ENCODE measurements at regions not wholly inside any gene's neighbourhood (a gene's known extent, or its start where the extent isn't known, plus 50 kb on each side); places are given as distances from the start of the nearest gene placed in this dataset.

GRCh38 chr1:82542766-82543165 lies 742.0 kb downstream of the ADGRL2 start:
- TF ChIP-seq, protein P1, sequence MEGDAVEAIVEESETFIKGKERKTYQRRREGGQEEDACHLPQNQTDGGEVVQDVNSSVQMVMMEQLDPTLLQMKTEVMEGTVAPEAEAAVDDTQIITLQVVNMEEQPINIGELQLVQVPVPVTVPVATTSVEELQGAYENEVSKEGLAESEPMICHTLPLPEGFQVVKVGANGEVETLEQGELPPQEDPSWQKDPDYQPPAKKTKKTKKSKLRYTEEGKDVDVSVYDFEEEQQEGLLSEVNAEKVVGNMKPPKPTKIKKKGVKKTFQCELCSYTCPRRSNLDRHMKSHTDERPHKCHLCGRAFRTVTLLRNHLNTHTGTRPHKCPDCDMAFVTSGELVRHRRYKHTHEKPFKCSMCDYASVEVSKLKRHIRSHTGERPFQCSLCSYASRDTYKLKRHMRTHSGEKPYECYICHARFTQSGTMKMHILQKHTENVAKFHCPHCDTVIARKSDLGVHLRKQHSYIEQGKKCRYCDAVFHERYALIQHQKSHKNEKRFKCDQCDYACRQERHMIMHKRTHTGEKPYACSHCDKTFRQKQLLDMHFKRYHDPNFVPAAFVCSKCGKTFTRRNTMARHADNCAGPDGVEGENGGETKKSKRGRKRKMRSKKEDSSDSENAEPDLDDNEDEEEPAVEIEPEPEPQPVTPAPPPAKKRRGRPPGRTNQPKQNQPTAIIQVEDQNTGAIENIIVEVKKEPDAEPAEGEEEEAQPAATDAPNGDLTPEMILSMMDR (conservative IDR thresholded peaks at IDR 0.05), result no peak
- TF ChIP-seq ZFX (IDR thresholded peaks at IDR 0.05), result no peak
- H3K27ac ChIP-seq, result no peak overlapping the region

- H3K27ac ChIP-seq, result no peak overlapping the region
- TF ChIP-seq ZFX (IDR thresholded peaks at IDR 0.05), result no peak
- TF ChIP-seq, protein P1 (conservative IDR thresholded peaks at IDR 0.05), result no peak
Measured at GRCh38 chr1:82542141-82542540, 741.4 kb downstream of the ADGRL2 start.

DNA sequence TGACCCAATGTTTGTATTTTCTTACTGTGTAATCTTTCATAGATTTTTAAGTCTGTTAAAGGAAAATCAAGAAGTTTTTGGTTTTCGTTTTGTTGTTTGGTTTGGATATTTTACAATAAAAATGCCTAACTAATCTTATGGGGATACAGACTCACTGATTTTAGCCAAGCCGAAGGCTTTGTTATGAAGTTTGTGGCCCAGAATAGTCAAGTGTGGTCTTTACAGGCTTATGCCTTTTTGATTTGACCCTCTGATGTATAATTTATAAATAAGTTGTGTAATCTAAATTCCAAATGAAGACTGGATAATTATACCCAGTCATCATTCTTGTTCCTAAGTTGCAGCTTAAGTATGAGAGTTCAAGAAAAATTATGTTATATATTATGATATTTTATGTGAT lies 739.3 kb downstream of the ADGRL2 start:
- TF ChIP-seq ZFX (IDR thresholded peaks at IDR 0.05), result no peak
- TF ChIP-seq, protein P1 (conservative IDR thresholded peaks at IDR 0.05), result no peak
- H3K27ac ChIP-seq, result no peak overlapping the region

DNA sequence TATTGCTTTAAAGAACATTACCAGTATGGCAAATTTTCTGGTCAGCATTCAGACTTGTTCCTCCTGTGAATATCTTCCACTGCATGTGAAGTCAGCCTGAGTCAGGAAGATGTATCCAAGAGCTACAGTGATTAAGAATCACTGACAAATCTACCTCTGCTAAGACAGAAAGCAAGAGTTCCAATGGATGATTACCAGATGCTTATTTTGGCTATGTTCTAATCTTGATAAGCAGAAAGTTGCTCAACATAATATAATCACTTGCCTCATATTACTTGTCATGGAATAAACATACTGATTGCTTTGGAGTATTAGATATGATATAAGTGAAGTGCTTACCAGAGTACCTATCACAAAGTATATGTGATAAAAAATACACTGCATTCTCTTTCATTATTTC lies 738.1 kb downstream of the ADGRL2 start:
- no peak overlapping the region for H3K27ac ChIP-seq
- TF ChIP-seq, protein P1 (conservative IDR thresholded peaks at IDR 0.05), result no peak
- TF ChIP-seq ZFX (IDR thresholded peaks at IDR 0.05), result no peak

GRCh38 chr1:82534996-82535395 lies 734.3 kb downstream of the ADGRL2 start:
- no peak overlapping the region for H3K27ac ChIP-seq
- no peak for TF ChIP-seq ZFX (IDR thresholded peaks at IDR 0.05)
- TF ChIP-seq, protein P1 (conservative IDR thresholded peaks at IDR 0.05), result no peak

- H3K27ac ChIP-seq, result no peak overlapping the region
- TF ChIP-seq, protein P1 (conservative IDR thresholded peaks at IDR 0.05), result no peak
- TF ChIP-seq ZFX (IDR thresholded peaks at IDR 0.05), result no peak
Measured at GRCh38 chr1:82525378-82525777, 724.6 kb downstream of the ADGRL2 start.

DNA sequence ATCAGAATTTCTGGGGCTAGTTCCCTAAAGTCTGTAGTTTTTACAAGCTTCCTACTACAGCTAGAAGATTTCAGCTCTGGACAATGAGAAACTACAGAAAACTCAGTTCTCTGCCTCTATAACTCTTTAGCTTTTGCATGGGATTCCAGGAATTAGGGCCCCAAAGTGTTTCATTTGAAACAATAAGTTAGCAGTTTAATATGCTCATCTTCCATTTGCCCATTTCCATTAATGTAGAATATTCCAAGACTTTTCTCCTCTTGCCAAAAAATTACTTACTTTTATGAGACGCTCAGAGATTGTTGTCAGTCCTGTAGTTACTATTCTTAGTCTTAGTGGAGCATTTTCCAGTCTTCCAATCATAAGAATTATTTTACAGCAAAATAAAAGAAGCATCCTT lies 719.9 kb downstream of the ADGRL2 start:
- TF ChIP-seq, protein P1 (conservative IDR thresholded peaks at IDR 0.05), result no peak
- TF ChIP-seq ZFX (IDR thresholded peaks at IDR 0.05), result no peak
- no peak overlapping the region for H3K27ac ChIP-seq

Data from C4-2B (cell line).